ENCODE measurements at regions not wholly inside any gene's neighbourhood (a gene's known extent, or its start where the extent isn't known, plus 50 kb on each side); places are given as distances from the start of the nearest gene placed in this dataset.

DNA sequence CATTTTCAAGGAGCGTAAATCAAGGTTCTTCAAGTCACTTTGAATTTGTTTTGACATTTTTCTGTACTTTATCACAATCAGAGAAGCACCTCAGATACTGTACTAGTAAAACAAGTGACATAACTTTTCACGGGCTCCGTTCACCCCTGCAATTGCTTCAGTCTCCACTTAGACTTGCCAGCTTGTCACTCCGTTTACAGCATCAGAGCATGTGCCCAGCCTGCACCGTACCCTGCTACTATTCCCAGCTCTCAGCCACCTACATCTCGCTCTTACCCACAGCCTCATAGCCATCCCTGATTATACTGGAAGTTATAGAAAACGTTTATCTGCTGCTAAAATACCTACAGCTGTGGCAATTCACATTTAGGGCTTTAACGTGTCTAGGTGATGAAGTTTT, 135.3 kb upstream of the TENM3 start:
- no peak for DNase-seq

DNA sequence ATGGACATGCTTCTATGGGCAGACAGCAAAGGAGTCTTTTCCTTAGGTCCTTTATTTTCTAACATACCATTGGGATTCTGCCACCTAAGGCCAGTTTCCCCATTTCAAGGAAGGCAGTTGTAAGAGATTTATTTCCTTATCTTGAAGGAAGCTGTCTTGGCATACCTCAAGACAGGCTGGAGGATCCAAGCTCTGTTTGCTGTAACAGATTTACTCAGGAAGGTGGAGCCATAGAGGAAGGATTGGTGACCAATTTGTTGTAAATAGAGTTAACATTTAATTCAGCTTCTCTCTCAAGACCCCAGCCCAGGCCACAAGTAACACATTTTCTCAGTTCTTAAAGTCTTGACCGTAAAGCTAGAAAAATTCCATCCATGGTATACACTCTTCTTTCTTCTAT, 131.6 kb upstream of the TENM3 start:
- no peak for DNase-seq

DNA sequence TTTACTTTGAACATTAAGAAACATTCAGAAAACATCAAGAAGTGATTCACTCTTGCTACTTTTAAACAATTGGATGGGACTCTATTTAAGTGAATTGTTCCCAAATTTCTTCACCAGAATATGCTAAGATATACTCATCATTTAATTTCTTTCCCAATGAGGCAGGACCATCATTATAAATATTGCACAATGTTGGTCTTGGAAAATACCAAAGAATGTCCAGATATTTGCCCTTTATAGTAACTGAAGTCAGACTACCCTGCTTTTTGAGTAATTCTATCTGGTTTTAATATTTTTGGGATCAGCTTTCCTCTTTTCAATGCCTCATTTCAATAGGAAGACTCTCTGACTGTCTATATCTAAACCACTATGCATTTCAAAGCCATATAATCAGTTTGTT, 129.4 kb upstream of the TENM3 start:
- no peak for DNase-seq

DNA sequence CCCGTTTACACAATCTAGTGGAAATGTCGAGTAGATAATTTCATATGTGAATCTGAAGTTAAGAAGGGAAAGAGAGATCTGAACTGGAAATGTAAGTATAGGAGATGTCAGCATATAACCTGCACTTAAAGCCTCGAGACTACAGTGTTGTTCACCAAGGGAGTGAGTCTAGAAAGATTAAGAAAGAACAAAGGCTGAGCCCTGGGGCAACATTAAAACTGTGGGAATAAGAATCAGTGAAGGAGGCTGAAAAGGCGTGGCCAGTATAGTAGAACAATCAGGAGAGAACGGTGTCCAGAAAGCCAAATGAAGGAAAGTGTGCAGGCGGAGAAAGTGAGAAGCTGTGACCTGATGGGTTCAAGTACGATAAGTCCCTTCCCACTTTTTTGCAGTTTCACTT, 118.8 kb upstream of the TENM3 start:
- no peak for DNase-seq

DNA sequence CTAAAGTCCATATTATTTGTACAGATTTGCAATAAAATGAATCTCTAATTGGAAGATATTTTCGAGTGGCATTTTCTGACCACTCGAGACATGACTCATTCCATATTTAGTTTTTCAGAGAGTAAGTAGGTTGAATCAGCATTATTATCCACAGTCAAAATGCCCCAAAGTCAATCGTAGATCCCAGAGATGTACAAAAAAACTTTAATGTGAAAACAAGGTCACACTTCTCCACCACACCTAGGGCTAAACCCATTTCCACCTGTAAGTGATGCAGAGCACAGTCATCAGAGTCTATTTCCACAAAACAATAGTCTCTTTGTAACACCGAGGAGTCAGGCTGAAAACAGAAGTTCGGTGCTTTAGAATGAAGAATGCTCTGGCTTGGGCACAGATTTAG, 117.1 kb upstream of the TENM3 start:
- DNase-seq, result no peak

DNA sequence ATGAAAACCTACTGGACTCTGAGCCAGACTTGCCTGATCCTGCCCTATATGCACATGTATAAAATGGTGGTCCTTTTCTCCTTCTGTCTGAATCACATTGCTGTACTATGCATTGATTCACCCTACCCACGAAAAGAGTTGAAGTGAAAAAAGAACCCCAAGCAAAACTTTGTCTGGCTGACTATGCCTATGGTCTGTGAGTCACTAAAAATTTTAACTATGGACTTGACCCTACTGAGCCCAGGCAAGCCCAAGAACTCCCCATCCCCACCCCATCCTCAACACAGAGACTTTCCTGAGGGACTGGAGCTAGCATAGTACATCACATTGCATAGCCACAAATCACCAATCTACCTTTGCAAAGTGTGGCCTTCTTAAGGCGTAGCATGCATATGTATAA, 116.6 kb upstream of the TENM3 start:
- no peak for DNase-seq

DNA sequence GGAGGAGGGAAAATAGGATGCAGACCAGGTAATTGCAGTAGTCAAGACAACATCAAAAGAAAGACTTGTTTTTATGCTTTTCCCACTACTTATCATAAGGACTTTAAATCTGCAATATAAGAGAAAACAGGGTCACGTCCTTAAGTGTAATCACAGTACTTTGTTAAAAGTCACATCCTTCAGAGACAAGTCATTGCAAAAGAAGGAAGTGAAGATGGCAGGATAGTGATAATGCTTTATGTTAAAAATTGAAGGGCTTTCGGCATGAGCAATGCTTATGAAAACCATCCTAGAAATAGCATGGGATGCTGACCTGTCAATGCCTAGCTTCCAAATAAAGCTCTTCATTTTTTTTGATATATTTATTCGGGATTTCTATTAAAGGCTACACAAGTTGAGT, 110.2 kb upstream of the TENM3 start:
- DNase-seq, result no peak

DNA sequence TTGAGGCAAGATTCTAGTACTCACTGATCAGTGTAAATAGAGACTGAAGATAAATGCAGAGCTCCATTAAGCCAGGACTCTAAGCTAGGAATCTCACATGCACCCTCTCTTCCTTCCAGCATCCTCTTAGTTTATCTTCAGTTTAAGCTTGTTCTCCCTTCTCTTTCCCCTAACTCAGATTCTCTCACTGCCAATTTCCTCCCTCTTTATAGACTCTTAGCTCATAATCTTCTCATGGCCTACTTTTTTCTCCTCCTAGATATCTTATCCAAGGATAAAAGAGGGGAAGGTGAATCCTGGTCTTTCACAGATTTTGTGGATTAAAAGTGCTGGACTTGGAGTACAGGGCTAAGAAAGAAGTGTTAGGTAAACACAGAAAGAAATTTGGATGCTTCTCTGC, 108.9 kb upstream of the TENM3 start:
- no peak for DNase-seq

DNA sequence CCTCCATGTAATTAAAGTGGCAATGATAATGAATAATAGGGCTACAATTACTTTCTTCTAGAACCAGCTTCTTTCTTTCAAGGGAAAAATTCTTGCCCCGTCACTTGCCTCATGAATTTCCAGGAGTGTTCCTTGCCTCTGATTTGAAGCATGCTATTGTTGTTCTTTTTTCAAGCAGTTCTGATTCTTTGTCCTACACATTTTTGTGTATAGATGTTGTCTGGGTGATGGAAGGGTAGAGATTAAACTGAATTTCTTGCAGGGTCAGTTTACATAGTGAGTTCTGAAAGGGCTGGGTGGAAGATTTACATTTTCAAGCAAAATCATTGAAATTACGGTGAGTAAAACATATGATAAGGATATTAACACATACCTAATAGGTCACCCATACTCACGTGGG, 107.0 kb upstream of the TENM3 start:
- DNase-seq, result no peak

DNA sequence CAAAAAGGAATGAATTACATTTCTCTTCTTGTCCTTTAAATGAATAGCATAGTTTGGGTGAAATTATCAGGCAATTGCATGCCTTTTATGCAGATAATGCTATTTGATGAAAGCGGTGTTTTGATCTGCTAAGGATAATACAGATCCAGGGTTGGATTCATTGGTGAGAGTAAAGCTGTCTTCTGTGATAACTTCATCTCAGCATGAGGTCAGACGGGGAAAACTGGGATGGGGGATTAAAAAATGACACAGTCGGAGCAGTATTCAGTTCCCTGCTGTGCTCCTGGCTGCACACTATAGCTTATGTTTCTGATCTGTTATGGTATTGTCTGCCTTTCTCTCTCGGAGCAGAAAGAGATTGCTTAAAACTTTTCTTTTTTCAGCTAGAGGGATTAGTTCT, 105.9 kb upstream of the TENM3 start:
- DNase-seq, result no peak

DNA sequence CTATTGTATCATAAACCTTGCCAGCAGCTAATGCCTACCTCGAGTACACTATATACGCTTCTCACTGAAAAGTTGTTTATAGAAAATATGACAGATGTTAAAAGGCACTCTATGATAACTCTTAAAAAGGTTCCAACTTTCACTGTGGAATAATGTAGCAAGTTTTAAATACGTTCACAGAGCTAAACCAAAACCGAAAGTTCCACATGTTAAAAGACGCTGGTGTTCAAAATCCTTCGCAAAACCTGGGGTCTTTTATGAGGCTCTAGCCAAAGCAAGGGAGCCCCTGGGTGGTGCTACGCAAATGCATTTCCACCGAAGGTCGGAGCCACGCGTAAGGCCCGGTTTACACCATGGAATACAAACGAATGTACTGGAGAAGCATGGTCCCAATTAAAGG, 103.7 kb upstream of the TENM3 start:
- DNase-seq, result no peak

DNA sequence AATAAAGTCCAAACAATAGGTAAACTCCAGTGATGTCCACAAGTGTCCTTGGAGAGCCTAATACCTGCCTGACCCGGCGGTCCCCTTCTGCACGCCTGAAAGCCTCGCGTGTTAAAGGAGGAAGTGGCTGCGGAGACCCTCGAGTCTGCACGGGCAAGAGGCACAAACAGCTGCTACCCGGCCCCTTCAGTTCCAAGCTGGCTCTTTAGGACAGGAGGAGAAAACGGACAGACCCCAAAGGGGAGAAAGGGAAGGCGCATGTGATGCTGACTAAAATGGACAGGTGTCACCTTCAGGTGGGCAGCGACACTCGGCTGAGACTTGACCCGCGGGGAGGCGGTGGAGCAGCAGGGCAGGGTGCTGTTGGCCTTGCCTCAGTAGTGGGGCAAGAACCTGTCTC, 102.7 kb upstream of the TENM3 start:
- no peak for DNase-seq

DNA sequence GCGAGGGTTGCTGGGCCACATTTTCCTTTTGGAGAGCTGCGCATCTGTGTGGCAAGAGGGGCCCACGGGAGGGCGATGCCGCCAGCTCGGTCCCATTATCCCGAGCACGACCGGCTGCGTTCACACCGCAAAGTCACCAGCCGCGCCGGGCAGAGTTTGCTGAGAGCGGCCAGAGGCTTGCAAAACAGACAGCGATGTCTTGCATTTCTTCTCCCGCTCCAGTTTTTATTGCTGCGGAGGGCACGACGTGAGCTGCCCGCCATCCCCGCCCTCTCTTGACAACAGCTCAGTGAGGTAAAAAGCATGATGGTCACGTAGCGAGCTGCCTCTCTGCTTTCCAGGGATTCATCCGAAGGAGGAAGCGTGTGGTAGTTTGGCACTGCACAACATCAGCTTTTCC, 102.1 kb upstream of the TENM3 start:
- no peak for DNase-seq

DNA sequence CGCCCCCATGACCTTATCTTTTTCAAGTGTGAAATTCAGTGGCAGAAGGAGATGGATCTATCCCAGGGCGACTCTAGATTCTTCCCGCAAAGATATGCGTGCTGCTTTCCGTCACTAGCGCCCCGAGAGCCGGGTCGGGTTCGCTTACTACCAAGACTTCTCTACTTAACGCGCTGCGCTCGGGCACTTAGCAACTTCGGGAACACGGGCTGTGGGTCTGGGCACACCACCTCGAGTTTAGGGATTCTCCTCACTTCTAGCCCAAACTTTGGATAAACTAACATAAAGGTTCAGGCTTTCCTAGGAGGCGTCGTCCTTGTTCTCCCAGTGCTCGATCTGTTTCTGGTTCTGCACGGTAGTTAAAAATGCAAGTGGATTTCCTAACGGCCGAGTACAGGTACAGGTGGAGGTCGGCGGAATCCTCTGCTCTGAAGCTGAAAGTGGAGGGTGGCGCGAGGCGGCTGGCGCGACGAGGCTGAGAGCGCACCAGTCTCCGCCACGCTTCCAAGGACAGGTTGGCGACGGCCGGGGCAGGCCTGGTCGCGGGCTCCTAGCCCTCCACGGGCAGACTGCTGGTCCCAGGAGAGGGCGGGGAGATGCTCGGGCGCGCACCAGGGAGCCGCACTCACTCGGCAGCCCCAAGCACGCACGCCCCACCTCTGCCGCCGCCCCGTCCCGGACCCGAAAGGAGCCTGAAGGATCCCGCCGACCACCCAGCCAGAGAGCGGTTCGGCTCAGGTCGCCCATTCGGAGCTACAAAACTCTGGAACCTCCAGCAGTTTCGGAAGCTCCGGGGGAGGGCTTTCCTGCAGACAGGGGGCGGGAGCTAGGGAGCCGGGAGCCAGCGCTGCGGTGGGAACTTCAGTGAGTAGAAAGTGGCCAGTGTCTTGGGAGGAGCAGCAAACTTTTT, 100.8 kb upstream of the TENM3 start:
- no peak for DNase-seq

DNA sequence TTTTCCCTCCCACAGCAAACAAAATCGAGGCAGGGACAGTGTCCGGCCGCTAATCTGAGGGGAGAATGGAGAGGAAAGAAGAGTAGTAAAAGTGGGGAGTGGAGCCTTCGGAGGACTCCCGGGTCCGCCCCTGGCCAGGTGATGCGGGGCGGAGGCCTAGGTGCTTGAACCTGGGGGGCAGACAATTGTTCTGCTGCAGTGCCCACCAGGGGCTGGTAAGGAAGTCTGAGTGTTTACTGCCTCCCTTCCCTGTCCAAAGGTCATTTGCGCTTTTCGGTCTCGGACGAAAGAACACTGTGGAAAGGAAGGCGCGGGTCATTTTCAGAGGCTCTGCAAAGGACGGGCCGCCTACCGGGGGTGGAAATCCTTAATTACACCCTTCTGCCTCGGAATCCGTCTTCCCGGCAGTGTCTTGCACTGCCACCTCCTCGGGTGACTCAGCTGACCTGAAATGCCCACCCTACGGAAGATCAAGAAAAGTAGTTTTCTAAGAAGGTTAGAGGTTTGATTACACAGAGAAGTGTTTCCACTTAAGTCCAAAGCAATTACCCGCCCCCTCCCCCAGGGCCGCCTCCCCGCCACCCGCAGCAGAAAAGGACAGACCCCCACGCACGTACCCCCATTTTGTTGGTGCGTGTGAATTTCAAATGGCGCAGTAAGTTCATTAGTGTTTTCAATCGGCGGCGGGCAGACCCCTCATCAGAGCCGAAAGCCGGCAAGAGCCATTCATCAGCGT, 99.9 kb upstream of the TENM3 start:
- DNase-seq, result no peak

DNA sequence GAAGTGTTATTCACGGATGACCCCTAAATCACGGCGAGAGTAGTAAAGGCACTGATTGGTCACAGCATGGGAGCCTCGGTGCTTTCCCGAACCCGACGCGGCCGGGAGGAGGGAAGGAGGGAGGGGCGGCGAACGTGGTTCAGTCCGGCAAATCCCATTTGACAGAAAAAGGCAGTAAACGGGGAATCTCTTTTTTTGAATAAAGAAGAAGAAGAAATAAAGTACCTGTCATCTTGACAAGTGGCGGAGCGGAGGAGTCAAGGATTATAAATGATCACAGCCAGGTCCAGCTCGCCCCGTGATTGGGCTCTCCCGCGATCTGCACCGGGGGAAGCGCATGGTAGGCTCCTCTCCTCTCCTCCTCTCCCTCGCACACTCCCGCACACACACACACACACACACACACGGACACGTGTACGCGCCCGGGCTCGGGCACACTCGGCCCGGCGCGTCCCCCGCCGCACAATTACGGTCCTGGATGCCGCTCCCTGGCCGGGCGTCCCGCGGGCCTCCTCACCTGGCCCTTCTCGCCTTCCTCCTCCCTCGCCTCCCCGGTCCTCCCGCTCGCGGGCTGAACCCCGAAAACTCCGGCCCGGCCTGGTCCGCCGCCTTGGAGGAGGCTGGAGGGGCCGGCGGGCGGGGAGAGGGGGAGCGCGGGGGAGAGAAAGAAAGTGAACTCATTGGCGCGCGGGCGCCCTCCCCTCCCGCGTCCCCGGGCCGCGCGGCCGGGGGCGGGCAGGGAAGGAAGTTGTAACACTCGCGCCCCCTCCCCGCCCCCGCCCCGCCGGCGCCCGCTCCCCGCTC, 99.2 kb upstream of the TENM3 start:
- DNase-seq, result no peak

DNA sequence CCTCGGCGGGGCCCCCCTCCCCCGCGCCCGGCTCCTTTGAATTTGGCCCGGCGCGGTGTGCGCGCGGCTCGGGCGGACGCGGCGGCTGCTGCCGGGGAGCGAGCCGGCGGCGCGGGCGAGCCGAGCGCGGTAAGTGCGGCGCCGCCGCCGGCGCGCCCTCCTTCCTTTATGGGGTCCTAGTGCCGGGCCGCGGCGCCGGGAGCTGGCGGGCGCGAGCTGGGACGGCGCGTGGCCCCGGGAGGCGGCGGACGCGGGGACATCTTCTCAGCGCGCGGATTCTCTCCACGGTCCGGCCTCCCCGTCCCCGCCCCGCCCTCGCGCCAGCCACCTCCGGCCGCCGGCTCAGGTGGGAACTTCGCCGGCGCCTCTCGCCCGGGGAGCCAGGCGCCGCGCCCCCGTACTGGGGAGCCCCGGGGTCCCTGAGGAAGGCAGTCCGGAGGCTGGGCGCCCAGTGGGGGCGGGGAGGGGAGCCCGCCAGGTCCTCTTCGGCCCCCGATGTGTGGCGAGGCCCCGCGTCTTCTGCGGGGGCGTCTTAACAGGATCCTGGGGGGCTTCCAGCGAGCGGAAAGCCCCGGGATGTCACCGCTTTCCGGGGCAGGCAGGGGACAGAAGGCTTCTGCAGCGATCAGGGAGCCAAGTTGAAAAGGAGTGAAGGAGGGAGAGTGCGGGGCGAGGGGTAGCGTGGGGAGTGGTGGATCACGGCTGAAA, 98.4 kb upstream of the TENM3 start:
- no peak for DNase-seq

DNA sequence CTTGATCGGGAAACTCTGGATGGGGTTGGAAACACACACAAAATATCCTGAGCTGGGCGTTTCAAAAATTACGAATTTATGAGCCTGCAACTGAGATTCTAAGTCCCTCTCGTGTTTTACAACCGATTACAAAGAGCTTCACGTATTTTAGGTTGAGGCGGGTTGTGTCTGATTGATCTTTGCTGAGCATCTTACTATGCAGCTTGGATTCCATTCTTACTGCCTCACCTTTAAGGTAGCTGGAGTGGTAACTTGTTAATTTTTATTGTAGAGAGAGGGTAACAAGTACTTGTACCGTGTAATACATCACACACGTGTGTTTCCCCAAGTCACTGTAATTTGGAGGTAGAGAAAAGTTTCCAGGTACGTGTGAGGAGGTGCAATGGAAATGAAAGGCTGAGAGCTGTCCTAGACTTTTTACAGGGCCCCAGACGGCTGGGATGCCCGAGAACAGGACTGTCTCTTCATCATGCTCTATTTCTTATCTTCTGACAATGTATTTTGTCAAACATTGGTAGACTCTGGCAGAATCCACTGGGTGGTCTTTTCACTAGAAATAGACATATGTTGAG, 97.8 kb upstream of the TENM3 start:
- no peak for DNase-seq

DNA sequence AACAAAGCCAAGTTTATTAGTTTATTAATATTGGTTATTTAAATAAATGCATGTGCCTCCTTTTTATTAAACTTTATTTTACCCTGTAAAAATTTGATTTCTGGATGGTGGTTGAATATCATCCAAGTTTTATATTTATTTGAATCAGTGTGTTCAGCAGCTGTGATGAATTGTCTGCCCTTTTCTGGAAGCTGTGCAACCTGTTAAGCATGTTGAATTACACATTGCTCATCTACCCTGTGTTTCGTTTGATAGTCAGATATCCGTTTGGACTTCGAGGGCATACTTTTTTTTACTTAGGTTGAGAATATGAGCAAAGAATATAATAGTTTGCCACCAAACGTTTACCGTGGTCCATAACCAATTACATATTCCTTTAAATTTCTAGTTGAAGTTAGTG, 95.8 kb upstream of the TENM3 start:
- DNase-seq, result no peak

DNA sequence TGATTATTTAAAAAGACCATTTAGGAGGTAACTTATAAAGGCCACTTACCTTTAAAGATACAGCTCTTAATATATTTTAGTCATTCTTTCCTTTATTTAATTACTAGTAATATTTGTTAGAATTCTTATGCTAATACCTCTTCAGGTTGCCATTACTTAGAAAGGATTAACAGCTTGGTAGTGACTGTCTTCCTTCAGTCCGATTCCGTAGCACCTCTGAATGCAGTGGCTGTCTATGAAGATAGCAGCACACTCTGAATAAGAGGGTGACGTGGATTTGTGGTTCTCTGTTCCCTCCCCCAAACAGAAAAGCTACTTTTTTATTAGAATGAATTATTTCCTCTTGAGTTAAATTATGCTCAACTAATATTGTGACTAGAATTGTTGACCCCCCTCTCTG, 92.6 kb upstream of the TENM3 start:
- no peak for DNase-seq

DNA sequence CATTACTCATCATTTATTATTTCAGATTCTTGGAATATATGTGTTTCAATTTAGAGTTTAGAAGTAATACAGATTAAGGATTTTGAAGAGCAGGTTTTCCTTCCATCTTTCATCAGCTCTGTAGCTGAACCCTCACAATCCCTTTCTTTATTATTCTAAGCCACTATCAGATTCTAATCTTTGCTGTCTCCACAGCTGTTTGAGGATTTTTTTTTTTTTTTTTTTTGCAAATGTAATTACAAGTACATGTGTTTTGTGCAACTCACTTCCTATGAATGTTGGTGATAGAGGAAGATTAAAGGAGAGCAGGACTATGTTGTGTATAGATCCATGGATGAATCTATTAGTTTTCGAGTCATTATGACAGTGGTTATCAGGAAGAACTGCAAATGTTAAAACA, 87.4 kb upstream of the TENM3 start:
- no peak for DNase-seq

DNA sequence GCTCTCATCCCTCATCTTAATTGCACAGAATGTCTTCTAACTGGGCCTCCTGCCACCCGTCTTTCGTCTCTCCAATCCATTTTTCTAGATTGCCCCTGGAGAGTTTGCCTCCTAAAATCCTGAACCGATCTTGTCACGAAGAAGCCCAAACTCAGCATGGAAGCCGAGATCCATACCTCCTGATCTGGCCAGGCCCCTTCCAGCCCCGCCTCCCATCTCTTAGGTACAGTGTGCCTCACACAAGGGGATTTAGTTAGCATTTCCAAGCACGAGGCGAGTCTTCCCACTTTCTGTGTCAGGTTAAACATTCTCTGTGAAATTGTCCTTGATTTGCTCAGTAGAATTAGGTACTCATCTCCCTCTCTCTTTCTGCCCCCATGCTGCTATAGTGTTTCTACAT, 80.0 kb upstream of the TENM3 start:
- DNase-seq, result no peak

DNA sequence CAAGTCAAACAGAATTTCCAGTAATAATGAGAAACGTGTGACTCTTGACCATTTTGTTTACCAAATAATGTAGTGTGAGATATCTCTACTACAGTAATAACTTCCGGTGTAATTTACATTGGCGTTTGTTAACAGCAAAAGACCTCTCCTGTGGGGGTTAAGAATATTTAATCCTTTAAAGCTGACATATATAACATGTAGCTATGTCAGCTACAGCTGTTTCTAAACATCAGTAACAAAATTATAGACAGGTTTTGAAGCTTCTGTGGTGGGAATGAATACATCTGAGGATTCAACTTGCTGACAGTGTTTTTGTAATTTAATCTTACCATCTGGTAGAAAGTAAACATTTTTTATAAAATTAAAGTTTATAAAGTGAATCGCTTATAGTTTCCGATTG, 73.6 kb upstream of the TENM3 start:
- DNase-seq, result no peak
